ENCODE measurements at regions not wholly inside any gene's neighbourhood (a gene's known extent, or its start where the extent isn't known, plus 50 kb on each side); places are given as distances from the start of the nearest gene placed in this dataset.

GRCh38 chr9:27625751-27626150, 52.5 kb upstream of the C9orf72 start:
- Histone ChIP-seq H3K4me1 (ENCODE audit: insufficient read depth) (no peaks in the 10 kb centered on the region), H3K9me3 (no peaks in the 10 kb centered on the region), H3K36me3 (no peaks in the 10 kb centered on the region), H3K27ac (no peak overlapping the region), H3K4me3 (no peak overlapping the region), H3K27me3 (no peaks in the 10 kb centered on the region)
- 51 to 59% (median 55%) methylated on average over 2 of the region's 2 CpGs for WGBS, 3 donors
- no peak for TF ChIP-seq POLR2A (IDR thresholded peaks at IDR 0.05)
- TF ChIP-seq CTCF (IDR thresholded peaks at IDR 0.05), result no peak
- TF ChIP-seq EP300 (IDR thresholded peaks at IDR 0.05), result no peak
- intact Hi-C loops (cut with DNase I), result no loop called here
- DNase-seq, result no peak

- Histone ChIP-seq H3K27me3 (no peaks in the 10 kb centered on the region), H3K36me3 (no peaks in the 10 kb centered on the region), H3K4me3 (no peak overlapping the region), H3K27ac (no peak overlapping the region), H3K4me1 (ENCODE audit: insufficient read depth) (no peaks in the 10 kb centered on the region), H3K9me3 (no peaks in the 10 kb centered on the region)
- 73 to 80% (median 77%) methylated on average over 8 of the region's 8 CpGs for WGBS, 3 donors
- intact Hi-C loops (cut with DNase I), result no loop called here
- TF ChIP-seq POLR2A (IDR thresholded peaks at IDR 0.05) (no peak), EP300 (IDR thresholded peaks at IDR 0.05) (no peak), CTCF (IDR thresholded peaks at IDR 0.05) (no peak)
- no peak for DNase-seq
These were observed 53.2 kb upstream of the C9orf72 start for GRCh38 chr9:27626244-27627187.

- DNase-seq, result no peak
- Histone ChIP-seq H3K9me3 (no peaks in the 10 kb centered on the region), H3K4me1 (ENCODE audit: insufficient read depth) (no peaks in the 10 kb centered on the region), H3K27me3 (no peaks in the 10 kb centered on the region), H3K36me3 (no peaks in the 10 kb centered on the region), H3K4me3 (no peak overlapping the region), H3K27ac (no peak overlapping the region)
- 27 to 29% (median 29%) methylated on average over 5 of the region's 5 CpGs for whole genome bisulfite sequencing, 3 donors
- intact Hi-C loops (cut with DNase I), result no loop called here
- TF ChIP-seq POLR2A (IDR thresholded peaks at IDR 0.05) (no peak), CTCF (IDR thresholded peaks at IDR 0.05) (no peak), EP300 (IDR thresholded peaks at IDR 0.05) (no peak)
These were observed 53.9 kb upstream of the C9orf72 start for GRCh38 chr9:27627188-27627564.

- no peaks in the 10 kb centered on the region for H3K36me3 ChIP-seq
- intact Hi-C loops (cut with DNase I), result no loop called here
- no peak overlapping the region for H3K27ac ChIP-seq
- no peak overlapping the region for H3K4me3 ChIP-seq
- no peaks in the 10 kb centered on the region for H3K4me1 ChIP-seq (ENCODE audit: insufficient read depth)
- no peaks in the 10 kb centered on the region for H3K27me3 ChIP-seq
- DNase-seq, result no peak
- H3K9me3 ChIP-seq, result no peaks in the 10 kb centered on the region
- TF ChIP-seq EP300 (IDR thresholded peaks at IDR 0.05) (no peak), CTCF (IDR thresholded peaks at IDR 0.05) (no peak), POLR2A (IDR thresholded peaks at IDR 0.05) (no peak)
These were observed 55.0 kb upstream of the C9orf72 start for GRCh38 chr9:27628311-27628710.

All from ovary (tissue), 7 donors.